DOHH2 (cell line): ENCODE measurements at regions not wholly inside any gene's neighbourhood (a gene's known extent, or its start where the extent isn't known, plus 50 kb on each side); places are given as distances from the start of the nearest gene placed in this dataset.

ENCODE experiments used
- H3F3A ChIP-seq: fragments of 200-600 bp; sonication (generic), shearing (Covaris generic); 2 replicates; pipeline ENCODE4 v1.6.0; 2016; ENCODE audit warnings: antibody characterized with exemption, mild to moderate bottlenecking; ENCODE audit not compliant: control insufficient read depth, insufficient read depth
- H3K27ac ChIP-seq: fragments of 200-600 bp; sonication (generic); 2 replicates; pipeline ENCODE4 v1.5.1; 2014; ENCODE audit warnings: low read depth, mild to moderate bottlenecking, low read length, moderate library complexity
- H3K27me3 ChIP-seq: fragments of 200-600 bp; sonication (generic); 2 replicates; pipeline ENCODE4 v1.6.1; 2014; ENCODE audit warnings: mild to moderate bottlenecking, low read length, mixed read lengths; ENCODE audit not compliant: control insufficient read depth
- H3K36me3 ChIP-seq: fragments of 200-600 bp; sonication (generic); 2 replicates; pipeline ENCODE4 v1.6.1; 2014; ENCODE audit warnings: mild to moderate bottlenecking, low read length, moderate library complexity, mixed read lengths; ENCODE audit not compliant: control insufficient read depth
- H3K4me1 ChIP-seq: fragments of 200-600 bp; sonication (generic); 2 replicates; pipeline ENCODE4 v1.6.1; 2014; ENCODE audit warnings: mild to moderate bottlenecking, low read length, mixed read lengths; ENCODE audit not compliant: control insufficient read depth
- H3K4me2 ChIP-seq: fragments of 200-600 bp; sonication (generic); 2 replicates; pipeline ENCODE4 v1.6.0; 2014; ENCODE audit warnings: mild to moderate bottlenecking, low read length, moderate library complexity
- H3K4me3 ChIP-seq: fragments of 200-600 bp; sonication (generic); 2 replicates; pipeline ENCODE4 v1.5.1; 2014; ENCODE audit warnings: mild to moderate bottlenecking, low read length, mixed read lengths
- H3K79me2 ChIP-seq: fragments of 200-600 bp; sonication (generic); 2 replicates; pipeline ENCODE4 v1.6.1; 2014; ENCODE audit warnings: mild to moderate bottlenecking, low read length, mixed read lengths; ENCODE audit not compliant: control insufficient read depth
- H3K9me2 ChIP-seq: fragments of 200-600 bp; sonication (generic); replicated peaks from 2 replicates; pipeline ENCODE4 v1.6.1; 2014; ENCODE audit warnings: mild to moderate bottlenecking, low read length, mixed read lengths; ENCODE audit not compliant: control insufficient read depth
- H3K9me3 ChIP-seq: fragments of 200-600 bp; sonication (generic); 2 replicates; pipeline ENCODE4 v1.6.1; 2014; ENCODE audit warnings: antibody characterized with exemption, low read length, mixed read lengths; ENCODE audit not compliant: control insufficient read depth, insufficient read depth
- H4K20me1 ChIP-seq: fragments of 200-600 bp; sonication (generic); 2 replicates; pipeline ENCODE4 v1.6.0; 2014; ENCODE audit warnings: low read depth, mild to moderate bottlenecking, antibody characterized with exemption, low read length, moderate library complexity; ENCODE audit not compliant: control insufficient read depth, insufficient read depth
- CTCF ChIP-seq: fragments of 200-600 bp; sonication (generic); IDR thresholded peaks from one replicate; pipeline ENCODE4 v1.5.1; 2014; ENCODE audit warnings: antibody characterized with exemption, mild to moderate bottlenecking, low read depth, low read length; ENCODE audit not compliant: poor library complexity, severe bottlenecking
- EZH2phosphoT487 ChIP-seq: fragments of 200-600 bp; sonication (generic); IDR thresholded peaks from 2 replicates; pipeline ENCODE4 v1.6.1; 2017; ENCODE audit warnings: borderline replicate concordance, mild to moderate bottlenecking, antibody characterized with exemption, low read length, moderate library complexity, mixed read lengths

GRCh38 chr5:82396871-82397514, 118.8 kb upstream of the RPS23 start:
- Histone ChIP-seq H3F3A (no peaks in the 10 kb centered on the region), H4K20me1 (no peaks in the 10 kb centered on the region), H3K4me2 (no peak overlapping the region), H3K4me3 (no peak overlapping the region), H3K9me2 (no peaks in the 10 kb centered on the region), H3K9me3 (no peaks in the 10 kb centered on the region), H3K4me1 (no peaks in the 10 kb centered on the region), H3K27ac (no peak overlapping the region), H3K27me3 (no peaks in the 10 kb centered on the region), H3K36me3 (no peaks in the 10 kb centered on the region), H3K79me2 (no peaks in the 10 kb centered on the region)
- TF ChIP-seq EZH2phosphoT487 = no peak
- TF ChIP-seq CTCF = no peak

- H3K9me2 ChIP-seq = no peaks in the 10 kb centered on the region
- H3K36me3 ChIP-seq = no peaks in the 10 kb centered on the region
- H4K20me1 ChIP-seq = no peaks in the 10 kb centered on the region
- H3F3A ChIP-seq = no peaks in the 10 kb centered on the region
- no peaks in the 10 kb centered on the region for H3K27me3 ChIP-seq
- no peak overlapping the region for H3K4me2 ChIP-seq
- H3K4me3 ChIP-seq = no peak overlapping the region
- TF ChIP-seq EZH2phosphoT487 (no peak), CTCF (no peak)
- H3K79me2 ChIP-seq = no peaks in the 10 kb centered on the region
- no peaks in the 10 kb centered on the region for H3K4me1 ChIP-seq
- H3K9me3 ChIP-seq = no peaks in the 10 kb centered on the region
- H3K27ac ChIP-seq = no peak overlapping the region
Observed at GRCh38 chr5:82396396-82396795, 118.2 kb upstream of the RPS23 start.

GRCh38 chr5:82393951-82394350, 115.8 kb upstream of the RPS23 start:
- no peaks in the 10 kb centered on the region for H3K36me3 ChIP-seq
- no peak overlapping the region for H3K4me2 ChIP-seq
- no peak overlapping the region for H3K4me3 ChIP-seq
- no peaks in the 10 kb centered on the region for H4K20me1 ChIP-seq
- H3K79me2 ChIP-seq = no peaks in the 10 kb centered on the region
- no peaks in the 10 kb centered on the region for H3K9me3 ChIP-seq
- TF ChIP-seq CTCF = no peak
- no peak for TF ChIP-seq EZH2phosphoT487
- no peaks in the 10 kb centered on the region for H3K9me2 ChIP-seq
- no peaks in the 10 kb centered on the region for H3F3A ChIP-seq
- H3K4me1 ChIP-seq = no peaks in the 10 kb centered on the region
- no peaks in the 10 kb centered on the region for H3K27me3 ChIP-seq
- H3K27ac ChIP-seq = no peak overlapping the region

- Histone ChIP-seq H3K9me3 (no peaks in the 10 kb centered on the region), H3K27ac (no peak overlapping the region), H3K27me3 (no peaks in the 10 kb centered on the region), H3K9me2 (no peaks in the 10 kb centered on the region), H3F3A (no peaks in the 10 kb centered on the region), H4K20me1 (no peaks in the 10 kb centered on the region), H3K4me1 (no peaks in the 10 kb centered on the region), H3K79me2 (no peaks in the 10 kb centered on the region), H3K4me3 (no peak overlapping the region), H3K4me2 (no peak overlapping the region), H3K36me3 (no peaks in the 10 kb centered on the region)
- TF ChIP-seq EZH2phosphoT487 = no peak
- no peak for TF ChIP-seq CTCF
Observed at GRCh38 chr5:82390088-82390487, 111.9 kb upstream of the RPS23 start.
